K562 (cell line): ENCODE measurements at regions not wholly inside any gene's neighbourhood (a gene's known extent, or its start where the extent isn't known, plus 50 kb on each side); places are given as distances from the start of the nearest gene placed in this dataset.

Experiments used
- ATAC-seq: fragments of 200-7000 bp; cut with Tn5 transposase; 3 replicates; pipeline ENCODE4 v1.9.1; 2020; ENCODE audit warnings: moderate library complexity
- BruUV-seq: library from RNA; stranded (reverse); fragments of 400-500 nt; replicated peaks from 2 replicates; lab custom pipeline; 2021; lab: Mats Ljungman, UMichigan
- CTCF ChIA-PET: fragments of 300-600 bp; formaldehyde crosslinking; extraction: SDS; loops from one replicate; lab custom pipeline; 2021; ENCODE audit warnings: low intra/inter-chr PET ratio; lab: Yijun Ruan, JAX
- POLR2A ChIA-PET: fragments of 300-600, 350-650 bp; sonication (Branson Sonifier 250); formaldehyde crosslinking; extraction: SDS; loops from one replicate; lab custom pipeline; 2021; ENCODE audit warnings: antibody characterized with exemption, inconsistent platforms; lab: Yijun Ruan, JAX
- DNase-seq, 4 experiments: peaks; one replicate each; pipeline versions ENCODE4 v3.0.0 to v3.0.0-alpha.2; 2011 to 2018; ENCODE audit warnings: low spot score in 3 of 4, mixed read lengths in 3 of 4; ENCODE audit errors: extremely low read depth in 1 of 4
- FAIRE-seq: peaks from 2 replicates; lab custom pipeline; 2011; peaks lifted over from hg19 to GRCh38; lab: Jason Lieb, UNC
- H2AFZ ChIP-seq: 2 replicates; pipeline ENCODE4 v1.6.0; 2011; ENCODE audit warnings: low read depth, low read length, control low read depth, inconsistent platforms
- H3K27ac ChIP-seq: fragments of 200-600 bp; 3 replicates; pipeline ENCODE4 v1.8.0; 2011; ENCODE audit warnings: low read depth, mild to moderate bottlenecking, control low read depth, inconsistent platforms, low read length, moderate library complexity, mixed read lengths; ENCODE audit errors: extremely low read depth
- H3K27me3 ChIP-seq, 2 experiments: fragments of 300-600 bp in 1 of 2; 2 replicates in 1 of 2; 3 replicates in 1 of 2; pipeline versions ENCODE4 v1.6.0 to v1.8.0; 2011; ENCODE audit warnings: inconsistent platforms in 2 of 2, low read length in 2 of 2, mild to moderate bottlenecking in 1 of 2, mixed read lengths in 1 of 2, moderate library complexity in 1 of 2; ENCODE audit not compliant: control insufficient read depth in 2 of 2, insufficient read depth in 2 of 2
- H3K36me3 ChIP-seq: fragments of 300-600 bp; 3 replicates; pipeline ENCODE4 v1.8.0; 2011; ENCODE audit warnings: mild to moderate bottlenecking, low read length, inconsistent platforms; ENCODE audit not compliant: control insufficient read depth, insufficient read depth
- H3K4me1 ChIP-seq, 2 experiments: fragments of 200-600 bp in 1 of 2; replicated peaks in 1 of 2; 2 replicates in 1 of 2; 3 replicates in 1 of 2; pipeline versions ENCODE4 v1.5.1 to v1.8.0; 2011; ENCODE audit warnings: inconsistent platforms in 2 of 2, low read length in 2 of 2, mild to moderate bottlenecking in 1 of 2, mixed read lengths in 1 of 2, moderate library complexity in 1 of 2; ENCODE audit not compliant: control insufficient read depth in 2 of 2, insufficient read depth in 2 of 2
- H3K4me2 ChIP-seq: 2 replicates; pipeline ENCODE4 v1.6.1; 2011; ENCODE audit warnings: low read length, control low read depth, inconsistent platforms, mixed read lengths; ENCODE audit not compliant: insufficient read depth
- H3K4me3 ChIP-seq: fragments of 200-600 bp; sonication (generic), shearing (Covaris generic); 2 replicates; pipeline ENCODE4 v1.5.1; 2016; ENCODE audit warnings: control low read depth, inconsistent platforms
- H3K79me2 ChIP-seq: fragments of 200-600 bp; 3 replicates; pipeline ENCODE4 v1.8.0; 2011; ENCODE audit warnings: low read length, inconsistent platforms; ENCODE audit not compliant: control insufficient read depth, insufficient read depth
- H3K9ac ChIP-seq, 2 experiments: 2 replicates each; pipeline versions ENCODE4 v1.6.0 to v1.6.1; 2011; ENCODE audit warnings: low read depth in 2 of 2, low read length in 2 of 2, control low read depth in 1 of 2, inconsistent platforms in 1 of 2, mild to moderate bottlenecking in 1 of 2, mixed read lengths in 1 of 2; ENCODE audit not compliant: insufficient read depth in 1 of 2
- H3K9me1 ChIP-seq: one replicate; pipeline ENCODE4 v1.6.0; 2011; ENCODE audit warnings: inconsistent platforms, mild to moderate bottlenecking, low read length, moderate library complexity; ENCODE audit not compliant: control insufficient read depth, insufficient read depth
- H3K9me3 ChIP-seq: replicated peaks from 2 replicates; pipeline ENCODE4 v1.5.1; 2011; ENCODE audit warnings: low read depth, low read length, inconsistent platforms; ENCODE audit not compliant: control insufficient read depth, insufficient read depth
- H4K20me1 ChIP-seq: replicated peaks from 2 replicates; pipeline ENCODE4 v1.6.1; 2011; ENCODE audit warnings: low read length, inconsistent platforms, mixed read lengths; ENCODE audit not compliant: control insufficient read depth, insufficient read depth
- FOXK2 ChIP-seq, 2 experiments: fragments of 450-650 bp; IDR thresholded peaks in 1 of 2; conservative IDR thresholded peaks in 1 of 2; 2 replicates each; pipeline ENCODE4 v1.6.1; 2016; ENCODE audit warnings: low read depth in 2 of 2, mild to moderate bottlenecking in 1 of 2
- HEY1 ChIP-seq: fragments of 250-450 bp; sonication (Bioruptor Pico); IDR thresholded peaks from 2 replicates; pipeline ENCODE4 v1.5.0; 2020; ENCODE audit warnings: mild to moderate bottlenecking, moderate library complexity, borderline replicate concordance
- PCBP2 ChIP-seq: fragments of 200-400 bp; formaldehyde crosslinking; IDR thresholded peaks from 2 replicates; pipeline ENCODE4 v1.6.1; 2018; ENCODE audit warnings: low read length, low read depth, mild to moderate bottlenecking, moderate library complexity; ENCODE audit not compliant: poor library complexity, severe bottlenecking
- SIN3A ChIP-seq, 2 experiments: fragments of 150-350 bp in 1 of 2; IDR thresholded peaks; 2 replicates each; pipeline ENCODE4 v1.6.1; 2011 to 2016; ENCODE audit warnings: borderline replicate concordance in 2 of 2, low read depth in 2 of 2, low read length in 2 of 2, mild to moderate bottlenecking in 2 of 2, moderate library complexity in 2 of 2; ENCODE audit not compliant: control insufficient read depth in 1 of 2
- SMAD1 ChIP-seq: fragments of 150-350 bp; IDR thresholded peaks from 2 replicates; pipeline ENCODE4 v1.6.1; 2014; ENCODE audit warnings: low read length, low read depth; ENCODE audit not compliant: partially characterized antibody
- ZBTB49 ChIP-seq: sonication (generic); formaldehyde crosslinking; IDR thresholded peaks from 2 replicates; pipeline ENCODE4 v1.8.0; 2022; ENCODE audit warnings: missing genetic modification reagents, mild to moderate bottlenecking, borderline replicate concordance
- ZNF316 ChIP-seq: fragments of 450-650 bp; IDR thresholded peaks from 2 replicates; pipeline ENCODE4 v1.6.1; 2016
- ZNF584 ChIP-seq: fragments of 200-800 bp; sonication (Bioruptor generic); IDR thresholded peaks from 2 replicates; pipeline ENCODE4 v1.6.1; 2016; ENCODE audit warnings: low read depth, mild to moderate bottlenecking, missing genetic modification characterization, missing compliant biosample characterization
- ZNF589 ChIP-seq: fragments of 200-800 bp; sonication (Bioruptor generic); IDR thresholded peaks from 2 replicates; pipeline ENCODE4 v1.6.1; 2016; ENCODE audit warnings: low read depth, missing genetic modification characterization, missing compliant biosample characterization
- WGBS: fragments of 100-300 bp; shearing (Covaris generic); methylation state at CpG from one replicate; pipeline ENCODE4 v1.1.6; 2016; ENCODE audit warnings: low coverage, mixed read lengths; ENCODE audit not compliant: insufficient coverage; ENCODE audit errors: missing lambda C conversion rate; 5-methylcytosine and 5-hydroxymethylcytosine counted together
- in situ Hi-C: fragments of 300-500 bp; cut with MboI; formaldehyde crosslinking; loops from 4 replicates; pipeline ENCODE4 v1.15.0; 2018; ENCODE audit warnings: inconsistent platforms, mixed read lengths
- intact Hi-C: fragments of 100-400 bp; cut with micrococcal nuclease; formaldehyde crosslinking; loops from 2 replicates; pipeline ENCODE4 v1.14.2; 2022

GRCh38 chr10:78775891-78776290 is 292.9 kb upstream of the ZMIZ1 start (continued):
- TF ChIP-seq ZBTB49 (CRISPR knock-in tag) (no peak), SIN3A (IDR thresholded peaks at IDR 0.05; ENCODE audit: borderline replicate concordance in 2 of 2, control insufficient read depth in 1 of 2, low read depth in 2 of 2, low read length in 2 of 2) (no peak)

GRCh38 chr10:78776756-78777155 is 292.0 kb upstream of the ZMIZ1 start:
- intact Hi-C loops, result no loop called here
- Histone ChIP-seq H3K79me2 (no peaks in the 10 kb centered on the region), H2AFZ (no peak overlapping the region), H3K27me3 (peaks cover 16 to 61% of the 10 kb centered on the region in 2 experiments)
- no peak for TF ChIP-seq PCBP2
- TF ChIP-seq FOXK2 (conservative IDR thresholded peaks at IDR 0.05 in 1 of 2, IDR thresholded peaks at IDR 0.05 in 1 of 2; ENCODE audit: low read depth in 2 of 2), result no peak
- no peak for TF ChIP-seq ZNF589 (CRISPR knock-in tag)
- TF ChIP-seq ZNF316, result no peak
- TF ChIP-seq SMAD1, result no peak
- TF ChIP-seq HEY1, result no peak
- no peak for TF ChIP-seq ZNF584 (CRISPR knock-in tag)
- TF ChIP-seq, all 486 proteins: peak for 0
- no peak overlapping the region for H3K4me2 ChIP-seq
- H3K9me3 ChIP-seq, result no peaks in the 10 kb centered on the region
- CTCF ChIA-PET, result no interaction called here
- no peak overlapping the region for H3K4me3 ChIP-seq
- no peaks in the 10 kb centered on the region for H3K4me1 ChIP-seq
- peaks cover 3% of the 10 kb centered on the region for H4K20me1 ChIP-seq
- FAIRE-seq, result no peak
- POLR2A ChIA-PET, result no interaction called here
- H3K36me3 ChIP-seq, result no peaks in the 10 kb centered on the region
- ATAC-seq, result no peak
- no peaks in the 10 kb centered on the region for H3K9me1 ChIP-seq
- H3K9ac ChIP-seq, result no peak overlapping the region
- in situ Hi-C loops, result no loop called here
- no peak overlapping the region for H3K27ac ChIP-seq
- 2% methylated on average over 6 of the region's 6 CpGs for WGBS
- no TSS peak for BruUV-seq
- DNase-seq, result no peak
